IPS-NIHi7 (cell line): ENCODE measurements at regions not wholly inside any gene's neighbourhood (a gene's known extent, or its start where the extent isn't known, plus 50 kb on each side); places are given as distances from the start of the nearest gene placed in this dataset.
"Not testable (repeated sequence)": the region's sequence is repeated elsewhere in the genome, so short reads cannot be mapped to it uniquely, and the experiment has no call there.

Source experiments
- DNase-seq: peaks from one replicate; pipeline ENCODE4 v3.0.0; 2012; ENCODE audit warnings: mixed read lengths; ENCODE audit errors: extremely low spot score

GRCh38 chr22:27250418-27250817 lies 551.1 kb downstream of the MN1 start:
- no peak for DNase-seq

- DNase-seq: no peak
Observed at GRCh38 chr22:27250886-27251285, 550.7 kb downstream of the MN1 start.

GRCh38 chr22:27251563-27251962 lies 550.0 kb downstream of the MN1 start:
- DNase-seq: no peak

- DNase-seq: no peak
Observed at GRCh38 chr22:27252282-27253049, 549.1 kb downstream of the MN1 start.

- no peak for DNase-seq
Observed at GRCh38 chr22:27253108-27253902, 548.3 kb downstream of the MN1 start.

GRCh38 chr22:27254063-27254462 lies 547.5 kb downstream of the MN1 start:
- DNase-seq: not testable (repeated sequence)

GRCh38 chr22:27255580-27255979 lies 546.0 kb downstream of the MN1 start:
- no peak for DNase-seq

- no peak for DNase-seq
Observed at GRCh38 chr22:27257987-27258386, 543.6 kb downstream of the MN1 start.

- DNase-seq: no peak
Observed at GRCh38 chr22:27258616-27259172, 542.9 kb downstream of the MN1 start.

GRCh38 chr22:27259433-27259832 lies 542.1 kb downstream of the MN1 start:
- no peak for DNase-seq

- DNase-seq: peak; percentile 35
Observed at GRCh38 chr22:27260087-27260698, 541.4 kb downstream of the MN1 start.

- no peak for DNase-seq
Observed at GRCh38 chr22:27262361-27262760, 539.2 kb downstream of the MN1 start.

- no peak for DNase-seq
Observed at GRCh38 chr22:27264184-27264583, 537.4 kb downstream of the MN1 start.

- DNase-seq: no peak
Observed at GRCh38 chr22:27267145-27267544, 534.4 kb downstream of the MN1 start.

- DNase-seq: no peak
Observed at GRCh38 chr22:27269751-27270543, 531.6 kb downstream of the MN1 start.

- no peak for DNase-seq
Observed at GRCh38 chr22:27270818-27271510, 530.6 kb downstream of the MN1 start.

GRCh38 chr22:27273436-27273835 lies 528.1 kb downstream of the MN1 start:
- no peak for DNase-seq

- DNase-seq: no peak
Observed at GRCh38 chr22:27273853-27274252, 527.7 kb downstream of the MN1 start.

- no peak for DNase-seq
Observed at GRCh38 chr22:27274770-27275449, 526.6 kb downstream of the MN1 start.

- no peak for DNase-seq
Observed at GRCh38 chr22:27278946-27279345, 522.6 kb downstream of the MN1 start.
